ENCODE measurements at regions not wholly inside any gene's neighbourhood (a gene's known extent, or its start where the extent isn't known, plus 50 kb on each side); places are given as distances from the start of the nearest gene placed in this dataset.

- in situ Hi-C loops (cut with HindIII; ENCODE audit: low pct_unique_long_range_greater_than_20kb, low sequenced_read_pairs): no loop called here
Observed at GRCh38 chr17:79372470-79373238, 238.2 kb downstream of the RBFOX3 start.

GRCh38 chr17:79371984-79372383, 238.9 kb downstream of the RBFOX3 start:
- in situ Hi-C loops (cut with HindIII; ENCODE audit: low pct_unique_long_range_greater_than_20kb, low sequenced_read_pairs): no loop called here
- DNase-seq (ENCODE audit: low read depth): no peak

More at GRCh38 chr17:79372470-79373238, 238.2 kb downstream of the RBFOX3 start:
- DNase-seq (ENCODE audit: low read depth): no peak

GRCh38 chr17:79370594-79370993, 240.3 kb downstream of the RBFOX3 start:
- in situ Hi-C loops (cut with HindIII; ENCODE audit: low pct_unique_long_range_greater_than_20kb, low sequenced_read_pairs): no loop called here
- no peak for DNase-seq (ENCODE audit: low read depth)

GRCh38 chr17:79370126-79370525, 240.7 kb downstream of the RBFOX3 start:
- no peak for DNase-seq (ENCODE audit: low read depth)
- in situ Hi-C loops (cut with HindIII; ENCODE audit: low pct_unique_long_range_greater_than_20kb, low sequenced_read_pairs): no loop called here

- in situ Hi-C loops (cut with HindIII; ENCODE audit: low pct_unique_long_range_greater_than_20kb, low sequenced_read_pairs): no loop called here
- DNase-seq (ENCODE audit: low read depth): no peak
Observed at GRCh38 chr17:79369532-79369931, 241.3 kb downstream of the RBFOX3 start.

GRCh38 chr17:79369001-79369400, 241.8 kb downstream of the RBFOX3 start:
- no peak for DNase-seq (ENCODE audit: low read depth)
- in situ Hi-C loops (cut with HindIII; ENCODE audit: low pct_unique_long_range_greater_than_20kb, low sequenced_read_pairs): no loop called here

DNA sequence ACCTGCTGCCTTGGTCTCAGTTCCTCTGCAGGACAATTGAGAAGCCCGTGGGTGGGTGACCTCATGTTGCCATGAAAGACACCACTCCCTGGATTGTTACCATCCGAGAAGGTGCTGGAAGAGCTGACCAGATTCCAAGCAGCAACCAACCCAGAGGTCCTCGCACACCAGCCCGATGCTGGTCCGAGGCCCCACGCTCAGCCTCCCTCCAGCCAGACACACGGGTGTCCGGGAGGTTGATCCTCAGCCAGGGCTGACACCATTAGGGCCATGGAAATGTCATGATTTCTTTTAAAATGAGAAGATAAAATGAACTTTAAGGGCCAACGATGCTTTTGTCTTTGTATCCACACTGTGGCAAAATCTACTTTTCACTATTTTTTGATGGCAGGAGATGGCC, 242.3 kb downstream of the RBFOX3 start:
- in situ Hi-C loops (cut with HindIII; ENCODE audit: low pct_unique_long_range_greater_than_20kb, low sequenced_read_pairs): no loop called here
- DNase-seq (ENCODE audit: low read depth): no peak

DNA sequence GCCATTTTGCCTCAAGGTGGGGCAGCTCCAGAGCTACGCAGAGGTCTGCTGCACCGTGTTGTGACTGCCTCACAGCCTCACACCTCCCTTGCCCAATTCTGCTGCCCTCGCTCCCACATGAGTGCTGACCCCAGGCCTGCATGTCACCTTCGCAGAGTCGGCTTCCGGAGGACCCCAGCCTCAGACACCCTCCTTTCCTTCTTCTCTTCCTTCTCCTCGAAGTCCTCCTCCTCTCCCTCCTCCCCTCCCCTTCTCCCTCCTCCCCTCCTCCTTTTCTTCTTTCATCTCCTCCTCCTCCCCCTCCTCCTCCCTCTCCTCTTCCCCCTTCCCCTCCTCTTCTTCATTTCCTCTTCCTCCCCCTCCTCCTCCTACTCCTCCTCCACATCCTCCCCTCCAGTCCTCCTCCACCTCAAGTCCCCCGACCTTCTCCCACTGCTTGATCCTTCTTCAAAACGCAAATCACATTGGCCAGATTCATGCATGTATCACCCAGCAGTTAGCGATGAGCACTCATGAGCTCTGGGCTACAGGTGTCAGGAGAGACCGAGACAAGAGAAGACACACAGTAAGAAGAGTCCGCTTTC, 243.8 kb downstream of the RBFOX3 start:
- in situ Hi-C loops (cut with HindIII; ENCODE audit: low pct_unique_long_range_greater_than_20kb, low sequenced_read_pairs): no loop called here

DNA sequence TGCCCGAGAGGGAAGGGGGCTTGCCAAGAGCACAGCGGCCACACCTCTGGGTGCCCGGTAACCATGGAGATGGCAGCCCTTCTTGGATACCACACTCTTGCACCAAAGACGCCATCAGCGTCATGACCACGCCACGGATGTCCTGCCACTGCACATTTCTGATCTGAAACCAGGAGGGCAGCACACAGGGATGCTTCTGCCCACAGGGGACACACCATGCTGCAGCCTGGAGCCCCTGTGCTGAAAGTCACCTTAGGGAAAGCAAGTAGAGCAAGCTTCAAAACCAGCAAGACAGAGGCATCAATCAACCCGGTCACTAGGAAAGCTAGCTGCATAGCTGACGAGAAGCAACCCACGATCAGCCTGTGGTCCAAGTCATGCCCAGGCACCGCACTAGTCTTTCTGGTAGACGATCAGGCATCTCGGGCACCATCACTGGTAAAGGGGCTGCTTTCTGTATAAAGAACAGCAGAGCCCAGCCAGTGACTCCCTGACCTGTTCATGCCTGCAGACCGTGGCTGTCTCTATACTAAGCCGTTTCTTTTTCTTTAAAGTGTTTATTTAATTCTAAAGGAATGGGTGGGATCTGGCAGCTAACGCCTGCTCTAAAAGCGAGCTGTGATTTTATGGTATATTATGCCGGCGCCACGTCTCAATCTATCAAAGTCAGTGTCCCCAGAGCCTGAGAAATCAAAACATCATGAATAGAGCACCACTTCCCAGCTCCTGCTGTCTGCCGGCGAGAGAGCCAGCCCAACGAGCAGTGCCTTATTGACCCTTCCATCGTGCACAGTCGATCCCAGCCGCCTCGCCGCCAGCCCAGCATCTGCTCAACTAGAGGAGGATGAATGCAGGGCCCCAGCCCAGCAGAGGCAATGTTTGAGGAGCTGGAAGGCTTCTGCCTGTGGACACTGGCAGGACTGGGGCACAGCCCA, 244.7 kb downstream of the RBFOX3 start:
- no peak for DNase-seq (ENCODE audit: low read depth)
- in situ Hi-C loops (cut with HindIII; ENCODE audit: low pct_unique_long_range_greater_than_20kb, low sequenced_read_pairs): no loop called here

More for the DNA sequence above, 243.8 kb downstream of the RBFOX3 start:
- DNase-seq (ENCODE audit: low read depth): no peak

DNA sequence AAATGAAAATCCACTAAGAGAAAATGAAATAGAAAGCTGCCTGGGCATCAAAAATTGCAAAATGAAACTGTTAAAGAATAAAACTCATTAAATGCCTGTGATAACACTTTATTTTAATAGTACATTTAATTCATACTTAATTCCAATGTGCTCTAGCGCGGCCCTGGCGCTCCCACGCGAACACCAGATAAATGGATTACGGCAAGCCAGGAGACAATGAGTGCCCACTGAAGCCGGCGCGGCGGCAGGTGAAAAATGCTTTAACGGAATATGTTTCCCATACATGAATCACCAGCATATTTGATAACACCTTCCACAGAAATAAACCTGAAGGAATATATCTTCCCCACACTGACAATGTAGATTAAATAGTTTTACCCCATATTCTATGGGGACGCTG, 245.5 kb downstream of the RBFOX3 start:
- in situ Hi-C loops (cut with HindIII; ENCODE audit: low pct_unique_long_range_greater_than_20kb, low sequenced_read_pairs): no loop called here
- DNase-seq (ENCODE audit: low read depth): no peak

GRCh38 chr17:79364315-79365094, 246.3 kb downstream of the RBFOX3 start:
- no peak for DNase-seq (ENCODE audit: low read depth)
- in situ Hi-C loops (cut with HindIII; ENCODE audit: low pct_unique_long_range_greater_than_20kb, low sequenced_read_pairs): no loop called here

- DNase-seq (ENCODE audit: low read depth): no peak
- in situ Hi-C loops (cut with HindIII; ENCODE audit: low pct_unique_long_range_greater_than_20kb, low sequenced_read_pairs): no loop called here
Observed at GRCh38 chr17:79363552-79364275, 247.1 kb downstream of the RBFOX3 start.

GRCh38 chr17:79362772-79363305, 248.0 kb downstream of the RBFOX3 start:
- in situ Hi-C loops (cut with HindIII; ENCODE audit: low pct_unique_long_range_greater_than_20kb, low sequenced_read_pairs): no loop called here
- no peak for DNase-seq (ENCODE audit: low read depth)

DNA sequence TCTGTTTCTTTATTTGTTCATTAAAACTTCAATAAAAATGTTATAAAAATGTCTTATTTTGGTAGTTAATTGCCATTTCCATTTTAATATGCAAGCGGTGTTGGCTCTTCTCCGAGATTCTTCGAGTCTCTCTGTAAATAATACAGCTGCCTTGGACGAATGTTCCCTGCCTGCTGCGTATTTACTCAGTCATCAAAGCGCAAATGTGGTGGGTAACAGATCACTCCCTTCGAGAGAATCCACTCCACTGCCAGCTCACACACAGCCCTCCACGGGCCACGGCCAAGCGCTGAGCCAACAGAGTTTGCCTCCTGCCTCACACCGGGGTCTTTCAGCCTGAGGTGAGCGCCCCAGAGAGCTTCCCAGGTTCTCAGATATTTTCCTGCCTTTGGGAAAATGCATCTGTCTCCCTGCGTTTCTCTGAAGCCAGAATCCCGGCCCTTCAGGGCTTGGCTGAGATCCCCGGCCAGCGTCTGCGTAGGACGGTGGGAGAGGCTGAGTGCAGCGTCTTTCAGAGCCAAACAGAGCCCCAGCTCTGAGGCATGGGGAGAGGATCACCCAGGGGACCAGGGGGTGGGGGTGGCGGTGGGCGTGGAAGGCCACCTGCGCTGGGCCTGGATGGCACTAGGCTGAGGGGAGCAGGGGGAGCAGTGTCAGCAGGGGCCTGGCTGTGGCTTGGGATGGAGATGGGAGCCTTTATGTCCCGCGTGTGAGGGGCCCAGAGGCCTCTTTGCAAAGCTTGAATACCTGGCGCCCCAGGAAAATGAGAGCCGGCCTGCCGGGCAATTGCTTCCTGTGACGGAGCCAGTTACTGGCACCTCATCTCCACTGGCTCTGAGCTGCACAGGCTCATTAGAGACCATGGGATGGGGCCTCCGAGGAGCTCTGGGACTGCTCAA, 248.7 kb downstream of the RBFOX3 start:
- in situ Hi-C loops (cut with HindIII; ENCODE audit: low pct_unique_long_range_greater_than_20kb, low sequenced_read_pairs): no loop called here
- DNase-seq (ENCODE audit: low read depth): no peak

DNA sequence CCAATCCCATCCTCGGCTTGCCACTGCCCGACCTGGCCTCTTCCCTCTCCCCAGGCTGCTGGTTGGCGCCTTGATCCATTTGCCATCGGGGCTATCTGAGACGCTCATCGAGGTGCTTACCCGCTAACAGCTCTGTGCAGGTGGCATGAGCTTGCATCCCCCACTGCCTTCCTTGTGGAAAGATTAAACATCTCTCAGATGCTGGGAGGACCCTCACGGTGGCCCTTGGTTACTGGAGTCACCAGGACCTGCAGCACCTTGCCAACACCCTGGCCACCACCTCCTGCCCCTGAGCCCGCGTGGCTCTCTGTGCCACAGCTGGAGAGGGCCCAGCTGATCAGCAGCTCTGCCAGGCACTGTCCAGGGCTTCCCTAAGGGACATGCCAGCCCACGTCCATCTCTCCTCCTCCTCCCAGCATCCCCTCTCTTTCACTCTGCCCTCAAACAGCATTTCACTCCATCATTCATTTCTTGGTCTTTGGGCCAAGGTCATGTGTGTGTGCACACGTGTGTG, 249.6 kb downstream of the RBFOX3 start:
- DNase-seq (ENCODE audit: low read depth): no peak
- in situ Hi-C loops (cut with HindIII; ENCODE audit: low pct_unique_long_range_greater_than_20kb, low sequenced_read_pairs): no loop called here

DNA sequence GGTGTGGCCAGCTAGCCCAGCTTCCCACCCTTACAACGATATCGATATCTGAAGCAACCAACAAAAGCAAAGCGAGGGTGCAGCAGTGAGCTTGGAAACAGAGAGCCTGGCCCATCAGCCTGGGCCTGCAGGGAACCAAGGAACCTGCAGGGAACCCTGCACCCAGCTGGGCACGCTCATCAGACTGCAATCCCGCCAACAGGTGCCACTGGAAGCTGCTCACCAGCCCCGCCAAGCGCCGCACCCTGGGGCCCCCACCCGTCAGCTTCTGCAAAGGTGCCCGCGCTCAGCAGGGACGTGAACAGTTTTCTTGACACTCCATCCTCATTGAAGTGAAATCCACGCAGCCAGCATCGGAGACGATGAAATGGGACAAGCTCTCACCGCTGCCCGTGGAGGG, 250.7 kb downstream of the RBFOX3 start:
- DNase-seq (ENCODE audit: low read depth): no peak
- in situ Hi-C loops (cut with HindIII; ENCODE audit: low pct_unique_long_range_greater_than_20kb, low sequenced_read_pairs): no loop called here
